C4-2B (cell line): ENCODE measurements at regions not wholly inside any gene's neighbourhood (a gene's known extent, or its start where the extent isn't known, plus 50 kb on each side); places are given as distances from the start of the nearest gene placed in this dataset.

Experiments
- H3K27ac ChIP-seq: fragments of 450-650 bp; 2 replicates; pipeline ENCODE4 v1.5.1; 2017
- ZFX ChIP-seq: fragments of 450-650 bp; IDR thresholded peaks from 2 replicates; pipeline ENCODE4 v1.6.1; 2017
- TF ChIP-seq, protein P1 (sequence below): fragments of 450-650 bp; conservative IDR thresholded peaks from 2 replicates; pipeline ENCODE4 v1.5.1; 2017; ENCODE audit warnings: mild to moderate bottlenecking

DNA sequence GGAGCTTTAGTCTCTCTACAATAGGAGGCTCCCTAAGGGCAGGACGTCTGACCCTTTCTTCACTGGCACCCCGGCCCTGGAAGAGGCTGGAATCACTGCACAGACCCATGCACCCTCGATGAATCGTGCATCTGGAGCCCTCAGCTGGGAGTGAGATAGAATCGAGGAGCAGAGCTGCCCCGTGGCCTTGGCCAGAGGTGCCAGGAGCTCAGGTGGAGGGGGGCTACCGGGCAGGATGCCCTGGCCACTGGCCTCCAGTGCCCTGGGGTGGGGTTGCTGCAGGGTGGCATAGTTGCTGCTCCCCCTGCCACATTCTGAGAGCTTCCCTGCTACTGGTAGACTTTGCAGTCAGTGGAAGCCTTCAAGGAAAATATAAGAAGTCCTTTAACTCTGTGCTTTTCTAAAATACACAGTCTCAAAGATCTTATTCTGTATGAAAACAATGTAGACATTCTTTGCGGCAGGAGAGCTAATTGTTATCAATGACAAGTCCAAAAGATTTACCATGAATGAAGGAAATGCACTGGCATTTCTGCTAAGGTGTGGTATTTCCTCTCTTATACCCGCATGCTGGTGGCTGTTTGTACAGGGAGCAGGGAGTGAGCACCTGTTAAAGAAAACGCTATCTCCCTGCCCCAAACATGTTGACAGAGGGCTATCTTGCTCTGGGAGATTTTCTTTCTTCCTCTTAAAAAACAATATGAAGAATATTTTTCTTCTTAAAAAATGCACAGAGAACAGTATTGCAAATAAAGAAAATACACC lies 122.8 kb downstream of the C6orf118 start:
- H3K27ac ChIP-seq, result no peak overlapping the region
- TF ChIP-seq, protein P1, sequence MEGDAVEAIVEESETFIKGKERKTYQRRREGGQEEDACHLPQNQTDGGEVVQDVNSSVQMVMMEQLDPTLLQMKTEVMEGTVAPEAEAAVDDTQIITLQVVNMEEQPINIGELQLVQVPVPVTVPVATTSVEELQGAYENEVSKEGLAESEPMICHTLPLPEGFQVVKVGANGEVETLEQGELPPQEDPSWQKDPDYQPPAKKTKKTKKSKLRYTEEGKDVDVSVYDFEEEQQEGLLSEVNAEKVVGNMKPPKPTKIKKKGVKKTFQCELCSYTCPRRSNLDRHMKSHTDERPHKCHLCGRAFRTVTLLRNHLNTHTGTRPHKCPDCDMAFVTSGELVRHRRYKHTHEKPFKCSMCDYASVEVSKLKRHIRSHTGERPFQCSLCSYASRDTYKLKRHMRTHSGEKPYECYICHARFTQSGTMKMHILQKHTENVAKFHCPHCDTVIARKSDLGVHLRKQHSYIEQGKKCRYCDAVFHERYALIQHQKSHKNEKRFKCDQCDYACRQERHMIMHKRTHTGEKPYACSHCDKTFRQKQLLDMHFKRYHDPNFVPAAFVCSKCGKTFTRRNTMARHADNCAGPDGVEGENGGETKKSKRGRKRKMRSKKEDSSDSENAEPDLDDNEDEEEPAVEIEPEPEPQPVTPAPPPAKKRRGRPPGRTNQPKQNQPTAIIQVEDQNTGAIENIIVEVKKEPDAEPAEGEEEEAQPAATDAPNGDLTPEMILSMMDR, result no peak
- TF ChIP-seq ZFX, result no peak

DNA sequence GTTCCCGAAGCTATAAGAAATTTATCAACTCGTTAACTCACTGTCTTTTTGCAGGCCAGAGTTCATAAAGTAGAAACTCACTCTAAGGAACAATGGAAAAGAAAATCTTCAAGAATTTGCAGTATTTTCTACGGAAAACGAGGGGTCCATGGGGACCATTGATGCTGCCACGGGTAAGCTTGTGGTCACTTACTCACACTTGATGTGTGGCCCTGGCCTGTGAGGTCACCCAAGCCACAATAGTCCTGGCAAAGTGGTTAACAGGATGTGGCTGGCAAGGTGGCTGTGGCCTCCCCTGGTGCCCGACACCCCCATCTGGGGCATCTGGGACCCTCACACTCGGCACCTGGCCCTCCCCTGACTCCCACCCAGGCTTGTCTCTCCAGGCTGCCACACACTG lies 123.4 kb downstream of the C6orf118 start:
- no peak overlapping the region for H3K27ac ChIP-seq
- TF ChIP-seq, protein P1, result no peak
- TF ChIP-seq ZFX, result no peak

DNA sequence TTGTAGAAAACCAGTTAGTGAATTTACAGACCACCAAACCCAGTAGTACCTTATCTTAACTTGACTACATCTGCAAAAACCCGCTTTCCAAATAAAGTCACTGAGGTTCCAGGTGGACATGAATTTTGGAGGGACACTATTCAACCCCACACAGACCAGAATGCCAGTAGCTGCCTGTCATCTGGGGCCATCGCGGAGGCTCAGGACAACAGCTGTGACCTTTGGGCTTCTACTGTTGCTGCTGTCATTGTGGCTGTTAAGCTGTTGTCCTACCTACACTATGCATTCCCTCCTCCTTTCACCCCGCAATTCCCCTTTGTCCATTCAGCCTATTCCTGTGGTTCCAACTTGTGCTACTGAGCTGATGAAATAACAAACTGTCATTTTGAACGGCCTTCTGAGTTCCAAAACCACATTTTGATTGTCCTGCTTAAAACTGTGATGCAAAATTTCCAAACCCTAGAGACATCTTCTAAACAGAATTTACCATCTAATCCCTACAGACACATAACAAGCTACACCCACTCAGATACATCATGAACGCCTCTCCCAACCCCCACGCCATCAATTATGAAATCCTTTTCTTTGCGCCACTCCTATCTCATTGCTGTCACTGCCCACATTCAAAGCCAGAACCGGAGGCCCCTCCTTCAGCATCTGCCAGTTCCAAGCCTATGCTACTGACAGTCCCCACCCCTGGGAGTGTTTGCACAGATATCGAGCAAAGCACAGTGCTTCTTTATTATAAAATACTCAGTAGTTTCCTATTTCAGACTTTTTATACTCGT lies 125.0 kb downstream of the C6orf118 start:
- H3K27ac ChIP-seq, result no peak overlapping the region
- TF ChIP-seq, protein P1, result no peak
- no peak for TF ChIP-seq ZFX

DNA sequence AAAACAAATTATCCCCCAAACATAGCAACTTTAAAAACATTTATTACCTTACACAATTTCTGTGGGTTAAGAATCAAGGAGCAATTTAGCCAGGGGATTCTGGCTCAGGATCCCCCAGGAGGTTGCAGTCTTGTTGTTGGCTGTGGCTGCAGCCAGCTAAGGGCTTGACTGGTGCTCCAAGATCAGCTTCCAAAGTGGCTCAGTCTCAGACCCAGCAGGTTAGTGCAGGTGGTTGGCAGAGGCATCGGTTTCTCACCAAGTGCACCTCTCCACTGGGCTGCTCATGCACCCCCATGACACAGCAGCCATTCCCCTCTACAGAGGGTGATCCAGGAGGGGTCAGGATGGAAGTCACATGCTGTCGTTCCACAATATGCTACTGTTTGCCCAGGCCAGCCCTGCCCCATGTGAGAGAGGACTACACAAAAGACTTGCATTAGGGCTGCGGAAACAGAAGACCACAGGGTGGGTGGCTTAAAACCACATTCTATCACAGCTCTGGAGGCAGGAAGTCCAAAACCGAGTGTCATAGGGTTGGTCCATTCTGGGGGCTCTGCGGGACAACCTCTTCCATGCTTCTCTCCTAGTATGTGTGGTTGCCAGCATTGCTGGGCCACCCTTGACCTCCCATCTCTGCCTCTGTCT lies 125.8 kb downstream of the C6orf118 start:
- no peak overlapping the region for H3K27ac ChIP-seq
- no peak for TF ChIP-seq ZFX
- TF ChIP-seq, protein P1, result no peak

DNA sequence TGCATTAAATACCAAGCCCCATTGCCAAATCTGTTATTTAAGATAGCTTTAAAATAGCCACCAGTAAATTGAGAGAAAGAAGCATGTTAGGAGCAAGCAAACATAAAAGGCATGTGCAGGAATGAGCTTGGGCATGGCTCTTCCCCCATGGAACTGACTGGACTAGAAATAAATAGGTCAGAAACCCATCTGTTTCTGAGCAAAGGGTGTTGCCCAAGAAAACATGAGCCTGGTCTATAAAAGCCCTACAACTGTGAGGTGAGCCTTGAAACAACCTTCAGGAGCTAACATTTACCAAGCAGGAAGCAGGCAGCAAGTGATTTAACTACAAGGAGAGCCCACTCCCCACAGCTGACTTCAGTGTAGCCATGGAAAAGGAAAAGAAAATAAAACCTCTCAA lies 126.3 kb downstream of the C6orf118 start:
- TF ChIP-seq ZFX, result no peak
- TF ChIP-seq, protein P1, result no peak
- H3K27ac ChIP-seq, result no peak overlapping the region

DNA sequence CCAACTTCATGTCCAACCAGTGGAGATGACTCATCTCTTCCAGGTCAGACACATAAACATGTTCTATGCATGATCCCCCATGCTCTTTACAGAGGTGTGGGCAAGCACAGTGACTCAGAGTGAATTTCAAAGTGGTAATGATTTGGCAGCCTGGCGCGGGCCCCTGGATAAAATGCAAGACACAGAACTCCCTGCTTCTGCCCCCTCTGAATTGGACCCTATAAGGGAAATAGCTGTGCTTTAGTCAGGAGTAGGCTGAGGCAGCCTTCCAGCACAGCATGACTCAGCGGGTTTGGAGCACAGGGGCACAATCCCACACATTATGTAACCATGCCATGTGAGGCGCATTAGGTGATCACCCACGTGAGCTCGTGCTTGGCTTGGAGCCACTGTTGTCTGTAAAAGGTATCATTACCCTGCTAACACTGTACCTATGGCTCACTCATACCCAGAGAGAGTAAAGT lies 127.4 kb downstream of the C6orf118 start:
- H3K27ac ChIP-seq, result no peak overlapping the region
- TF ChIP-seq, protein P1, result no peak
- TF ChIP-seq ZFX, result no peak

DNA sequence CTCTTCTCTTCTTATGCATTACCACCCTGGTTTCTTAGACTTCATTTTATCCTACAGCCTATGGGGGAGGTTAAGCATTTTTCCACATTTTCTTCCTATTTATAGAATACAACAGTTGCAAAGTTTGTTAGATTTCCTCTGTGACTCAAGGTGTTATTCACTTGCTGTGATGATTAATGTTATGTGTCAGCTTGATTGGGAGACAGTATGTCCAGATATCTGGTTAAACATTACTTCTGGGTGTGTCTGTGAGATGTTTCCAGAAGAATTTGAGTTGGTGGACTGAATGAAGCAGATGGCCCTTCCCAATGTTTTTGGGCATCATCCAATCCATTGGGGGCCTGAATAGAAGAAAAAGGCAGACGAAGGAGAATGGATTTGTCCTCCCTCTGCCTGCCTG lies 131.3 kb downstream of the C6orf118 start:
- H3K27ac ChIP-seq, result no peak overlapping the region
- no peak for TF ChIP-seq ZFX
- TF ChIP-seq, protein P1, result no peak
